RWPE2 (cell line): ENCODE measurements at regions not wholly inside any gene's neighbourhood (a gene's known extent, or its start where the extent isn't known, plus 50 kb on each side); places are given as distances from the start of the nearest gene placed in this dataset.

Experiments
- ATAC-seq: fragments of 200-7000 bp; cut with Tn5 transposase; 3 replicates; pipeline ENCODE4 v1.9.1; 2021; ENCODE audit warnings: low read depth
- DNase-seq: peaks from one replicate; pipeline ENCODE4 v3.0.0-alpha.2; 2020; ENCODE audit warnings: low spot score
- H3K27ac ChIP-seq: fragments of 450-650 bp; 2 replicates; pipeline ENCODE4 v1.5.1; 2017; ENCODE audit warnings: mild to moderate bottlenecking; ENCODE audit not compliant: poor library complexity, severe bottlenecking
- H3K27me3 ChIP-seq: fragments of 250-450 bp; sonication (Bioruptor Pico); 2 replicates; pipeline ENCODE4 v1.5.1; 2021; ENCODE audit warnings: mild to moderate bottlenecking, moderate library complexity; ENCODE audit not compliant: insufficient read depth, poor library complexity, severe bottlenecking
- H3K36me3 ChIP-seq: fragments of 250-450 bp; sonication (Bioruptor Pico); 2 replicates; pipeline ENCODE4 v1.5.1; 2020; ENCODE audit warnings: low read depth, mild to moderate bottlenecking, moderate library complexity
- H3K4me1 ChIP-seq: fragments of 250-450 bp; sonication (Bioruptor Pico); 2 replicates; pipeline ENCODE4 v1.5.1; 2021; ENCODE audit warnings: mild to moderate bottlenecking, moderate library complexity; ENCODE audit not compliant: insufficient read depth, poor library complexity, severe bottlenecking
- H3K4me3 ChIP-seq: fragments of 250-450 bp; sonication (Bioruptor Pico); 2 replicates; pipeline ENCODE4 v1.5.1; 2021; ENCODE audit warnings: mild to moderate bottlenecking, moderate library complexity; ENCODE audit not compliant: severe bottlenecking
- H3K9me3 ChIP-seq: fragments of 250-450 bp; sonication (Bioruptor Pico); 2 replicates; pipeline ENCODE4 v1.5.1; 2021; ENCODE audit warnings: mild to moderate bottlenecking, moderate library complexity; ENCODE audit not compliant: severe bottlenecking
- TF ChIP-seq, protein P1 (sequence below): fragments of 450-650 bp; IDR thresholded peaks from one replicate; pipeline ENCODE4 v1.5.1; 2017; ENCODE audit warnings: mild to moderate bottlenecking, moderate library complexity; ENCODE audit not compliant: poor library complexity, severe bottlenecking

DNA sequence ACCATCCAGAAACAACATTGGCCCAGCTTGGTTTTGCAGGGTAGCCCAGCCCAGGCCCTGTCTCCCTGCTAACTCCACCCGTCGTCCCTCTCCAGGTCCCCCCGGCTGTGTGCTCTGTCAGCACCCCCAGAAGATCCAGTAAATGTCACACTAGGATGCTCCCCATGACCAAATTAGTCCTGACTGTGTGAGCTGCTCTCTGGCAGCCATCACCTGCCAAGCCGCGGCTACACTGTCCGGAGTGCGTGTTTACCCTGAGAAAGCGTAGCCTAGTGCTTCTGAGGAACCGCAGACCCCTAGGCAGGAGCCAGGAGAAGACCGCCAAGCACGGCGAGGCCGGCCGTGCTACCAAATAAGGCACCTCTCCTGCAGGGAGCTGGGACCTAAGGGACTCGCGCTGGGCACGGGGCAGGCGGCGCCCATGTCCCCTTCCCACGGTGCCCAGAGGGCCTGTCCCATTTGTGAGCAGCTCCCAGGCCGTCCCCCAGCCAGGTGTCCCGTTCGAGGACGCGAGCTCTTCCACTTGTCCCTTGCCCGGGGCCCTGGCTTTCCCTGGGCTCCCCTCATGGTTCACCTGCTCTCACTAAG is 849.9 kb downstream of the RNF144A start:
- H3K36me3 ChIP-seq = no peaks in the 10 kb centered on the region
- no peak overlapping the region for H3K4me3 ChIP-seq
- H3K27me3 ChIP-seq = no peaks in the 10 kb centered on the region
- H3K9me3 ChIP-seq = peaks cover 2% of the 10 kb centered on the region
- DNase-seq = no peak
- TF ChIP-seq, protein P1, sequence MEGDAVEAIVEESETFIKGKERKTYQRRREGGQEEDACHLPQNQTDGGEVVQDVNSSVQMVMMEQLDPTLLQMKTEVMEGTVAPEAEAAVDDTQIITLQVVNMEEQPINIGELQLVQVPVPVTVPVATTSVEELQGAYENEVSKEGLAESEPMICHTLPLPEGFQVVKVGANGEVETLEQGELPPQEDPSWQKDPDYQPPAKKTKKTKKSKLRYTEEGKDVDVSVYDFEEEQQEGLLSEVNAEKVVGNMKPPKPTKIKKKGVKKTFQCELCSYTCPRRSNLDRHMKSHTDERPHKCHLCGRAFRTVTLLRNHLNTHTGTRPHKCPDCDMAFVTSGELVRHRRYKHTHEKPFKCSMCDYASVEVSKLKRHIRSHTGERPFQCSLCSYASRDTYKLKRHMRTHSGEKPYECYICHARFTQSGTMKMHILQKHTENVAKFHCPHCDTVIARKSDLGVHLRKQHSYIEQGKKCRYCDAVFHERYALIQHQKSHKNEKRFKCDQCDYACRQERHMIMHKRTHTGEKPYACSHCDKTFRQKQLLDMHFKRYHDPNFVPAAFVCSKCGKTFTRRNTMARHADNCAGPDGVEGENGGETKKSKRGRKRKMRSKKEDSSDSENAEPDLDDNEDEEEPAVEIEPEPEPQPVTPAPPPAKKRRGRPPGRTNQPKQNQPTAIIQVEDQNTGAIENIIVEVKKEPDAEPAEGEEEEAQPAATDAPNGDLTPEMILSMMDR = no peak
- no peaks in the 10 kb centered on the region for H3K4me1 ChIP-seq
- ATAC-seq = no peak
- H3K27ac ChIP-seq = no peak overlapping the region

GRCh38 chr2:7767902-7768301 is 850.7 kb downstream of the RNF144A start:
- Histone ChIP-seq H3K27ac (no peak overlapping the region), H3K4me3 (no peak overlapping the region), H3K9me3 (peaks cover 2% of the 10 kb centered on the region), H3K36me3 (no peaks in the 10 kb centered on the region), H3K27me3 (no peaks in the 10 kb centered on the region), H3K4me1 (peaks cover 1% of the 10 kb centered on the region)
- ATAC-seq (no peak), DNase-seq (no peak)
- TF ChIP-seq, protein P1 = no peak

DNA sequence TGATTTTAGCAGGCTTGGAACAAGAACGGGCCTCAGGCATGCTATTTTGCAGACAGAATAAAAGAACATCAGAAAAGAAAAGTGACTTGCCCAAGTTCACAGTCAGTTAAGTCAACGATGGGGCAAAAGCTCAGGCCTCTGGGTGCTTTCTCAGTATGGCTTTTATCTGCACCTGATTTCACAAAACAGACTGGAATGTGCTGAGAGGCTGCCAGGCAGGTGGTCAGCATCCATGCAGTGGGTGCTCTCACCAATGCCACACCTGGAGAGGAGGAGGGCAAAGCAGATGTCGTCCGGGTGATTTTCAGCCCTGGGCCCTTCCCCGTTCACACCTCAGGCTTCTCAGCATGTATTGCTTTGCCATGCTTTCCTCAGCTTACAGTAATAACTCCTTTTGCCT is 854.6 kb downstream of the RNF144A start:
- Histone ChIP-seq H3K36me3 (no peaks in the 10 kb centered on the region), H3K4me1 (peaks cover 5% of the 10 kb centered on the region), H3K9me3 (no peaks in the 10 kb centered on the region), H3K27ac (no peak overlapping the region), H3K4me3 (no peak overlapping the region), H3K27me3 (no peaks in the 10 kb centered on the region)
- TF ChIP-seq, protein P1 = no peak
- ATAC-seq (no peak), DNase-seq (no peak)

- ATAC-seq (peak; percentile 74), DNase-seq (no peak)
- H3K27ac ChIP-seq = no peak overlapping the region
- TF ChIP-seq, protein P1 = no peak
- H3K9me3 ChIP-seq = no peaks in the 10 kb centered on the region
- peaks cover 5% of the 10 kb centered on the region for H3K4me1 ChIP-seq
- H3K36me3 ChIP-seq = no peaks in the 10 kb centered on the region
- no peak overlapping the region for H3K4me3 ChIP-seq
- no peaks in the 10 kb centered on the region for H3K27me3 ChIP-seq
These were observed 856.4 kb downstream of the RNF144A start for GRCh38 chr2:7773362-7774360.
